HCT116 (cell line): ENCODE measurements at regions not wholly inside any gene's neighbourhood (a gene's known extent, or its start where the extent isn't known, plus 50 kb on each side); places are given as distances from the start of the nearest gene placed in this dataset.

Experiments
- CBX3 ChIP-seq: IDR thresholded peaks from 2 replicates; pipeline ENCODE4 v1.6.1; 2012; ENCODE audit warnings: low read depth
- EZH2 ChIP-seq: fragments of 200-600 bp; sonication (generic); IDR thresholded peaks from 2 replicates; pipeline ENCODE4 v1.6.1; 2017; ENCODE audit warnings: antibody characterized with exemption, mixed run types
- POLR2AphosphoS5 ChIP-seq: IDR thresholded peaks from 2 replicates; pipeline ENCODE4 v1.6.1; 2011; ENCODE audit warnings: mild to moderate bottlenecking, low read depth, low read length, moderate library complexity
- RAD21 ChIP-seq: IDR thresholded peaks from 2 replicates; pipeline ENCODE4 v1.6.1; 2012; ENCODE audit warnings: low read depth, mild to moderate bottlenecking
- ZNF274 ChIP-seq: fragments of 200-500 bp; sonication (Bioruptor generic); IDR thresholded peaks from 2 replicates; pipeline ENCODE4 v1.6.1; 2014; ENCODE audit warnings: mild to moderate bottlenecking, low read depth, low read length, inconsistent platforms
- TF ChIP-seq, protein P1 (sequence below), 3 experiments: fragments of 200-600 bp in 1 of 3; sonication (generic) in 1 of 3; IDR thresholded peaks in 2 of 3; conservative IDR thresholded peaks in 1 of 3; 2 replicates each; pipeline ENCODE4 v1.5.1; 2012 to 2017; ENCODE audit warnings: low read depth in 2 of 3, low read length in 2 of 3, antibody characterized with exemption in 1 of 3, borderline replicate concordance in 1 of 3, control low read depth in 1 of 3, mild to moderate bottlenecking in 1 of 3, mixed read lengths in 1 of 3, mixed run types in 1 of 3, moderate library complexity in 1 of 3; ENCODE audit not compliant: insufficient read depth in 1 of 3
- TF ChIP-seq, protein P2 (sequence below): IDR thresholded peaks from 2 replicates; pipeline ENCODE4 v1.6.1; 2012; ENCODE audit warnings: low read depth
- TF ChIP-seq, protein P3 (sequence below): IDR thresholded peaks from 2 replicates; pipeline ENCODE4 v1.6.1; 2012

DNA sequence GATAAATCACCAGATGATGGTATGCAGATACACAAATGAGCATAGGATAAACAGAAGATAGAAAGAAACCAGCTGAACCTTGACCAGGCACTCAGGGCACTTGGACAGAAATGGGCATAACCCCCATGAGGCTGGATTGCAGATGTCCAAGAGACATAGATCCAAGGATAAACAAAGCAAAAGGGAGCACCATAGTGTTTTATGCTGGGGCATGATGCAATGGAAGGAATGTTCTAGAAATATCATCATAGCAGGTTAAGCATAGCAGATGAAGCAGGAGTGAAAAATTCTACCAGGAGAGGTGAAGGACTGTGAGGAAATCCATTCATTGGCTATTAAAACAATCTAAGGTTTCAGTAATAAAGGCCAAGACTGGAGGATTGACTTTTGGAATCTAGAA is 70.5 kb upstream of the TES start:
- TF ChIP-seq, protein P1, sequence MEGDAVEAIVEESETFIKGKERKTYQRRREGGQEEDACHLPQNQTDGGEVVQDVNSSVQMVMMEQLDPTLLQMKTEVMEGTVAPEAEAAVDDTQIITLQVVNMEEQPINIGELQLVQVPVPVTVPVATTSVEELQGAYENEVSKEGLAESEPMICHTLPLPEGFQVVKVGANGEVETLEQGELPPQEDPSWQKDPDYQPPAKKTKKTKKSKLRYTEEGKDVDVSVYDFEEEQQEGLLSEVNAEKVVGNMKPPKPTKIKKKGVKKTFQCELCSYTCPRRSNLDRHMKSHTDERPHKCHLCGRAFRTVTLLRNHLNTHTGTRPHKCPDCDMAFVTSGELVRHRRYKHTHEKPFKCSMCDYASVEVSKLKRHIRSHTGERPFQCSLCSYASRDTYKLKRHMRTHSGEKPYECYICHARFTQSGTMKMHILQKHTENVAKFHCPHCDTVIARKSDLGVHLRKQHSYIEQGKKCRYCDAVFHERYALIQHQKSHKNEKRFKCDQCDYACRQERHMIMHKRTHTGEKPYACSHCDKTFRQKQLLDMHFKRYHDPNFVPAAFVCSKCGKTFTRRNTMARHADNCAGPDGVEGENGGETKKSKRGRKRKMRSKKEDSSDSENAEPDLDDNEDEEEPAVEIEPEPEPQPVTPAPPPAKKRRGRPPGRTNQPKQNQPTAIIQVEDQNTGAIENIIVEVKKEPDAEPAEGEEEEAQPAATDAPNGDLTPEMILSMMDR (IDR thresholded peaks at IDR 0.05 in 2 of 3, conservative IDR thresholded peaks at IDR 0.05 in 1 of 3; ENCODE audit: borderline replicate concordance in 1 of 3, insufficient read depth in 1 of 3, low read depth in 2 of 3, low read length in 2 of 3), result no peak
- TF ChIP-seq POLR2AphosphoS5, result no peak
- no peak for TF ChIP-seq CBX3
- no peak for TF ChIP-seq EZH2
- no peak for TF ChIP-seq ZNF274
- TF ChIP-seq, protein P2, sequence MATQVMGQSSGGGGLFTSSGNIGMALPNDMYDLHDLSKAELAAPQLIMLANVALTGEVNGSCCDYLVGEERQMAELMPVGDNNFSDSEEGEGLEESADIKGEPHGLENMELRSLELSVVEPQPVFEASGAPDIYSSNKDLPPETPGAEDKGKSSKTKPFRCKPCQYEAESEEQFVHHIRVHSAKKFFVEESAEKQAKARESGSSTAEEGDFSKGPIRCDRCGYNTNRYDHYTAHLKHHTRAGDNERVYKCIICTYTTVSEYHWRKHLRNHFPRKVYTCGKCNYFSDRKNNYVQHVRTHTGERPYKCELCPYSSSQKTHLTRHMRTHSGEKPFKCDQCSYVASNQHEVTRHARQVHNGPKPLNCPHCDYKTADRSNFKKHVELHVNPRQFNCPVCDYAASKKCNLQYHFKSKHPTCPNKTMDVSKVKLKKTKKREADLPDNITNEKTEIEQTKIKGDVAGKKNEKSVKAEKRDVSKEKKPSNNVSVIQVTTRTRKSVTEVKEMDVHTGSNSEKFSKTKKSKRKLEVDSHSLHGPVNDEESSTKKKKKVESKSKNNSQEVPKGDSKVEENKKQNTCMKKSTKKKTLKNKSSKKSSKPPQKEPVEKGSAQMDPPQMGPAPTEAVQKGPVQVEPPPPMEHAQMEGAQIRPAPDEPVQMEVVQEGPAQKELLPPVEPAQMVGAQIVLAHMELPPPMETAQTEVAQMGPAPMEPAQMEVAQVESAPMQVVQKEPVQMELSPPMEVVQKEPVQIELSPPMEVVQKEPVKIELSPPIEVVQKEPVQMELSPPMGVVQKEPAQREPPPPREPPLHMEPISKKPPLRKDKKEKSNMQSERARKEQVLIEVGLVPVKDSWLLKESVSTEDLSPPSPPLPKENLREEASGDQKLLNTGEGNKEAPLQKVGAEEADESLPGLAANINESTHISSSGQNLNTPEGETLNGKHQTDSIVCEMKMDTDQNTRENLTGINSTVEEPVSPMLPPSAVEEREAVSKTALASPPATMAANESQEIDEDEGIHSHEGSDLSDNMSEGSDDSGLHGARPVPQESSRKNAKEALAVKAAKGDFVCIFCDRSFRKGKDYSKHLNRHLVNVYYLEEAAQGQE, result no peak
- TF ChIP-seq RAD21, result no peak
- TF ChIP-seq, protein P3, sequence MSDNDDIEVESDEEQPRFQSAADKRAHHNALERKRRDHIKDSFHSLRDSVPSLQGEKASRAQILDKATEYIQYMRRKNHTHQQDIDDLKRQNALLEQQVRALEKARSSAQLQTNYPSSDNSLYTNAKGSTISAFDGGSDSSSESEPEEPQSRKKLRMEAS, result no peak
